ENCODE measurements at regions not wholly inside any gene's neighbourhood (a gene's known extent, or its start where the extent isn't known, plus 50 kb on each side); places are given as distances from the start of the nearest gene placed in this dataset.

DNA sequence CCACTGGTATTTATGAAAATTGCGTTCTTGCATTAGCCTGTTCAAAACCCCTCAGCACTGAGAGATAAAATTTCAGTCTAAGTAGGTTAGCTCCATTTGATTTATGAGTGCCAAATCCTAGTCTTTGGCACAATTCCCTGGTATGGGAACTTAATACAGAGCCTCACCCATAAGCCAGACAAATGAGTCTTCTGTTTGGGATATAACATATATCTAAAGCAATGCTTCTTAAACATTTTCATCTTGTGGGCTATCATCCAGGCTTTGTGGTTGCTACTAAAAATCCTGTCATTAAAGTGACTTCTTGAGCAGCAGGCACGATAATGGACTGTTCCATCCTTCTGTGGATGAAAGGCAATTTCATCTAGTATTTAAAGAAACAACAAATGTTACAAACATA is 419.5 kb upstream of the ACTBL2 start:
- TF ChIP-seq GATA2 (IDR thresholded peaks at IDR 0.05; ENCODE audit: low read depth, low read length) (no peak), GATA3 (IDR thresholded peaks at IDR 0.05; ENCODE audit: low read depth, low read length) (no peak)
